K562 (cell line): ENCODE measurements at regions not wholly inside any gene's neighbourhood (a gene's known extent, or its start where the extent isn't known, plus 50 kb on each side); places are given as distances from the start of the nearest gene placed in this dataset.
A peak's percentile ranks its signal among the peaks of the same experiment; 100 is the strongest.

Experiments used
- BHLHE40 ChIP-seq: IDR thresholded peaks from 2 replicates; pipeline ENCODE4 v1.6.1; 2011; ENCODE audit warnings: low read length, improper control_type of control experiment
- CHD1 ChIP-seq: fragments of 200-600 bp; sonication (generic); IDR thresholded peaks from one replicate; pipeline ENCODE4 v1.6.1; 2012; ENCODE audit warnings: mild to moderate bottlenecking, moderate library complexity, low read length, inconsistent platforms
- CTBP1 ChIP-seq: fragments of 450-650 bp; IDR thresholded peaks from 2 replicates; pipeline ENCODE4 v1.6.1; 2016; ENCODE audit warnings: borderline replicate concordance
- EGR1 ChIP-seq: fragments of 450-650 bp; conservative IDR thresholded peaks from 2 replicates; pipeline ENCODE4 v1.6.1; 2017; ENCODE audit warnings: mild to moderate bottlenecking
- JUND ChIP-seq, 2 experiments: IDR thresholded peaks; 2 replicates in 1 of 2; 3 replicates in 1 of 2; pipeline ENCODE4 v1.6.1; 2011; ENCODE audit warnings: borderline replicate concordance in 2 of 2, low read depth in 2 of 2, low read length in 2 of 2, improper control_type of control experiment in 1 of 2, missing biosample characterization in 1 of 2, missing genetic modification characterization in 1 of 2, missing genetic modification reagents in 1 of 2
- KAT7 ChIP-seq: sonication (generic); formaldehyde crosslinking; IDR thresholded peaks from 2 replicates; pipeline ENCODE4 v1.8.0; 2022; ENCODE audit warnings: missing genetic modification reagents, mild to moderate bottlenecking, borderline replicate concordance
- KLF1 ChIP-seq: fragments of 450-650 bp; IDR thresholded peaks from 2 replicates; pipeline ENCODE4 v1.6.1; 2016; ENCODE audit warnings: missing genetic modification characterization, missing compliant biosample characterization
- MTA2 ChIP-seq: fragments of 450-650 bp; IDR thresholded peaks from 2 replicates; pipeline ENCODE4 v1.6.1; 2016; ENCODE audit warnings: low read depth
- NCOR1 ChIP-seq: fragments of 450-650 bp; IDR thresholded peaks from 2 replicates; pipeline ENCODE4 v1.6.1; 2016; ENCODE audit warnings: mild to moderate bottlenecking, moderate library complexity
- NEUROD1 ChIP-seq: fragments of 150-350 bp; IDR thresholded peaks from 2 replicates; pipeline ENCODE4 v1.6.1; 2014; ENCODE audit warnings: borderline replicate concordance, low read length, low read depth; ENCODE audit not compliant: partially characterized antibody
- NR4A1 ChIP-seq, 2 experiments: fragments of 250-450 bp in 1 of 2; fragments of 450-650 bp in 1 of 2; sonication (Bioruptor Pico) in 1 of 2; IDR thresholded peaks; 2 replicates each; pipeline versions ENCODE4 v1.4.0 to v1.6.1; 2016 to 2020; ENCODE audit warnings: mild to moderate bottlenecking in 2 of 2, missing compliant biosample characterization in 1 of 2, missing genetic modification characterization in 1 of 2, moderate library complexity in 1 of 2
- POLR2A ChIP-seq: fragments of 450-650 bp; conservative IDR thresholded peaks from 2 replicates; pipeline ENCODE4 v1.6.1; 2016
- RBM14 ChIP-seq: fragments of 200-400 bp; formaldehyde crosslinking; IDR thresholded peaks from 2 replicates; pipeline ENCODE4 v1.6.1; 2018; ENCODE audit warnings: low read depth, mild to moderate bottlenecking, low read length, moderate library complexity, borderline replicate concordance; ENCODE audit not compliant: insufficient read depth
- YY1 ChIP-seq, 3 experiments: IDR thresholded peaks; 2 replicates each; pipeline ENCODE4 v1.6.1; 2011; ENCODE audit warnings: low read length in 2 of 3, mild to moderate bottlenecking in 2 of 3, moderate library complexity in 2 of 3, borderline replicate concordance in 1 of 3, control low read depth in 1 of 3, low read depth in 1 of 3; ENCODE audit not compliant: insufficient read depth in 3 of 3, insufficient replicate concordance in 2 of 3, control insufficient read depth in 1 of 3, insufficient read length in 1 of 3; ENCODE audit errors: extremely low read depth in 1 of 3
- ZMIZ1 ChIP-seq, 2 experiments: fragments of 150-350 bp in 1 of 2; IDR thresholded peaks; 2 replicates each; pipeline ENCODE4 v1.6.1; 2012 to 2016; ENCODE audit warnings: low read depth in 2 of 2, low read length in 2 of 2, mild to moderate bottlenecking in 1 of 2, moderate library complexity in 1 of 2
- ZNF24 ChIP-seq: fragments of 450-650 bp; IDR thresholded peaks from 2 replicates; pipeline ENCODE4 v1.6.1; 2016
- ZNF707 ChIP-seq: fragments of 250-450 bp; sonication (Bioruptor Pico); conservative IDR thresholded peaks from 2 replicates; pipeline ENCODE4 v1.8.0; 2022; ENCODE audit warnings: inconsistent platforms, mild to moderate bottlenecking, moderate library complexity
- TF ChIP-seq, protein P1 (sequence below): fragments of 200-800 bp; sonication (Bioruptor generic); IDR thresholded peaks from 2 replicates; pipeline ENCODE4 v1.6.1; 2017; ENCODE audit warnings: missing genetic modification characterization, missing compliant biosample characterization
- TF ChIP-seq, protein P2 (sequence below): fragments of 450-650 bp; formaldehyde crosslinking; IDR thresholded peaks from 2 replicates; pipeline ENCODE4 v1.4.0; 2022; ENCODE audit warnings: missing genetic modification characterization

- TF ChIP-seq ZMIZ1 (IDR thresholded peaks at IDR 0.05; ENCODE audit: low read depth in 2 of 2, low read length in 2 of 2) (peak in 1 of 2 experiments; percentile 37; a peak in 1 of 4 replicates), YY1 (IDR thresholded peaks at IDR 0.05; ENCODE audit: borderline replicate concordance in 1 of 3, control insufficient read depth in 1 of 3, extremely low read depth in 1 of 3, insufficient read depth in 3 of 3, insufficient read length in 1 of 3, insufficient replicate concordance in 2 of 3, low read depth in 1 of 3, low read length in 2 of 3) (peak in 1 of 3 experiments; percentile 30), ZNF24 (0 out of 2 replicates have a peak, but pooled peaks have one; percentile 27), POLR2A (peak; percentile 29; the same call in 1 of the 2 replicates), KLF1 (tag) (peak; percentile 69), CHD1 (no peak), RBM14 (no peak), MTA2 (peak; percentile 50; the same call in 1 of the 2 replicates), BHLHE40 (no peak), EGR1 (no peak), NCOR1 (peak; percentile 84), NEUROD1 (peak; percentile 65), KAT7 (CRISPR knock-in tag) (0 out of 2 replicates have a peak, but pooled peaks have one; percentile 11), JUND (IDR thresholded peaks at IDR 0.05; ENCODE audit: borderline replicate concordance, low read depth, low read length) (peak; percentile 73), JUND (tag; IDR thresholded peaks at IDR 0.05; ENCODE audit: borderline replicate concordance, low read depth, low read length) (peak; percentile 68; the same call in 1 of the 3 replicates), ZNF707 (CRISPR knock-in tag) (0 out of 2 replicates have a peak, but pooled peaks have one; percentile 45), NR4A1 (CRISPR knock-in tag; IDR thresholded peaks at IDR 0.05) (peak; percentile 17; the same call in 1 of the 2 replicates), NR4A1 (tag; IDR thresholded peaks at IDR 0.05) (no peak), CTBP1 (peak; percentile 62)
- TF ChIP-seq, protein P1, sequence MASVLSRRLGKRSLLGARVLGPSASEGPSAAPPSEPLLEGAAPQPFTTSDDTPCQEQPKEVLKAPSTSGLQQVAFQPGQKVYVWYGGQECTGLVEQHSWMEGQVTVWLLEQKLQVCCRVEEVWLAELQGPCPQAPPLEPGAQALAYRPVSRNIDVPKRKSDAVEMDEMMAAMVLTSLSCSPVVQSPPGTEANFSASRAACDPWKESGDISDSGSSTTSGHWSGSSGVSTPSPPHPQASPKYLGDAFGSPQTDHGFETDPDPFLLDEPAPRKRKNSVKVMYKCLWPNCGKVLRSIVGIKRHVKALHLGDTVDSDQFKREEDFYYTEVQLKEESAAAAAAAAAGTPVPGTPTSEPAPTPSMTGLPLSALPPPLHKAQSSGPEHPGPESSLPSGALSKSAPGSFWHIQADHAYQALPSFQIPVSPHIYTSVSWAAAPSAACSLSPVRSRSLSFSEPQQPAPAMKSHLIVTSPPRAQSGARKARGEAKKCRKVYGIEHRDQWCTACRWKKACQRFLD (CRISPR knock-in tag): 0 out of 2 replicates have a peak, but pooled peaks have one; percentile 15
- TF ChIP-seq, protein P2, sequence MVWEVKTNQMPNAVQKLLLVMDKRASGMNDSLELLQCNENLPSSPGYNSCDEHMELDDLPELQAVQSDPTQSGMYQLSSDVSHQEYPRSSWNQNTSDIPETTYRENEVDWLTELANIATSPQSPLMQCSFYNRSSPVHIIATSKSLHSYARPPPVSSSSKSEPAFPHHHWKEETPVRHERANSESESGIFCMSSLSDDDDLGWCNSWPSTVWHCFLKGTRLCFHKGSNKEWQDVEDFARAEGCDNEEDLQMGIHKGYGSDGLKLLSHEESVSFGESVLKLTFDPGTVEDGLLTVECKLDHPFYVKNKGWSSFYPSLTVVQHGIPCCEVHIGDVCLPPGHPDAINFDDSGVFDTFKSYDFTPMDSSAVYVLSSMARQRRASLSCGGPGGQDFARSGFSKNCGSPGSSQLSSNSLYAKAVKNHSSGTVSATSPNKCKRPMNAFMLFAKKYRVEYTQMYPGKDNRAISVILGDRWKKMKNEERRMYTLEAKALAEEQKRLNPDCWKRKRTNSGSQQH (CRISPR knock-in tag): peak; percentile 77; the same call in 1 of the 2 replicates
These were observed 280.8 kb downstream of the ADGB start (continued) for GRCh38 chr6:146879406-146880117.
